Neural progenitor cell (in vitro differentiated cells): ENCODE measurements at regions not wholly inside any gene's neighbourhood (a gene's known extent, or its start where the extent isn't known, plus 50 kb on each side); places are given as distances from the start of the nearest gene placed in this dataset.

Experiments used
- EZH2 ChIP-seq: fragments of 200-600 bp; sonication (generic); IDR thresholded peaks from 2 replicates; pipeline ENCODE4 v1.6.1; 2017; ENCODE audit warnings: antibody characterized with exemption, mild to moderate bottlenecking, moderate library complexity
- EZH2phosphoT487 ChIP-seq: fragments of 200-600 bp; sonication (generic); IDR thresholded peaks from 2 replicates; pipeline ENCODE4 v1.6.1; 2017; ENCODE audit warnings: antibody characterized with exemption
- TF ChIP-seq, protein P1 (sequence below): fragments of 200-600 bp; sonication (generic); IDR thresholded peaks from 2 replicates; pipeline ENCODE4 v1.5.1; 2017; ENCODE audit warnings: antibody characterized with exemption, mild to moderate bottlenecking

DNA sequence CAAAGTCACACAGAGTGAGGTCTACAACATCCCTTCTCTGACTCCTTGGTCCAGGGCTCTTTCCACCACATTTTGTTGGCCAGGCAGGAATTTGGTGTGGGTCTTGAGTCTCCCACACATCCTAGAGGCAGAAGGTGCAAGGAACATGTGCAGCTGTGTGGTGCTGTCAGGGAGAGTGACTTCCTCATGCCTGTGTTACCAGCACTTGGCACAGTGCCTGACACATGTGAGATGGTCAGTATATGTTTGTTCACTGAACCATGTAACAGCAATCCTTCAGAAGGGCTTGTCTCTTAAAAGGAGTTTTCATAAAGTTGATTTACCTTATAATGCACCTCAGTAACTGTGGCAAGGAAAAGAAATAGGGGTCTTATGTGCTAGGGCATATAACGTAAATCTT is 168.5 kb downstream of the CDC5L start:
- TF ChIP-seq, protein P1, sequence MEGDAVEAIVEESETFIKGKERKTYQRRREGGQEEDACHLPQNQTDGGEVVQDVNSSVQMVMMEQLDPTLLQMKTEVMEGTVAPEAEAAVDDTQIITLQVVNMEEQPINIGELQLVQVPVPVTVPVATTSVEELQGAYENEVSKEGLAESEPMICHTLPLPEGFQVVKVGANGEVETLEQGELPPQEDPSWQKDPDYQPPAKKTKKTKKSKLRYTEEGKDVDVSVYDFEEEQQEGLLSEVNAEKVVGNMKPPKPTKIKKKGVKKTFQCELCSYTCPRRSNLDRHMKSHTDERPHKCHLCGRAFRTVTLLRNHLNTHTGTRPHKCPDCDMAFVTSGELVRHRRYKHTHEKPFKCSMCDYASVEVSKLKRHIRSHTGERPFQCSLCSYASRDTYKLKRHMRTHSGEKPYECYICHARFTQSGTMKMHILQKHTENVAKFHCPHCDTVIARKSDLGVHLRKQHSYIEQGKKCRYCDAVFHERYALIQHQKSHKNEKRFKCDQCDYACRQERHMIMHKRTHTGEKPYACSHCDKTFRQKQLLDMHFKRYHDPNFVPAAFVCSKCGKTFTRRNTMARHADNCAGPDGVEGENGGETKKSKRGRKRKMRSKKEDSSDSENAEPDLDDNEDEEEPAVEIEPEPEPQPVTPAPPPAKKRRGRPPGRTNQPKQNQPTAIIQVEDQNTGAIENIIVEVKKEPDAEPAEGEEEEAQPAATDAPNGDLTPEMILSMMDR: no peak
- TF ChIP-seq EZH2 (no peak), EZH2phosphoT487 (no peak)
